NCI-H345 treated with DMSO at 0.1 percent for 48 hours (cell line): ENCODE measurements at regions not wholly inside any gene's neighbourhood (a gene's known extent, or its start where the extent isn't known, plus 50 kb on each side); places are given as distances from the start of the nearest gene placed in this dataset.

Experiments
- DNase-seq: peaks from one replicate; lab custom pipeline; 2025; ENCODE audit not compliant: unreplicated experiment; lab: John Stamatoyannopoulos, UW

GRCh38 chr10:62653254-62653653 is 151.3 kb upstream of the ADO start:
- no peak for DNase-seq

DNA sequence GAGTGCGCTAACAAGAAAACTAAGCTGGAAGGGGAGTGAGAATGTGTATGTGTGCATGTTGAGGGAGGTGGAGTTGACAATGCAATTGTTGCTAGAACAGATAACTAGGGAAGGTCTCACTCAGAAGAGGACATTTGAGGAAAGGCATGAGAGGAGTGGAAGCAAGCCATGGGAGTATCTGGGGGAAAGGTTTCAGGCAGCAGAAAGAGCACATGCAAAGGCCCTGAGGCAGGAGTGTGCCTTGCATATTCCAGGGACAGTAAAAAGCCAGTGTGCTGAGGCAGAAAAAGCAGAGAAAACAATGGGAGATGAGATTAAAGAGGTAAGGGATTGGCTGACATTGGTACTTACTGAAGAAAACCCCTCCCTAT is 149.6 kb upstream of the ADO start:
- DNase-seq: no peak

GRCh38 chr10:62655337-62655994 is 149.1 kb upstream of the ADO start:
- no peak for DNase-seq

DNA sequence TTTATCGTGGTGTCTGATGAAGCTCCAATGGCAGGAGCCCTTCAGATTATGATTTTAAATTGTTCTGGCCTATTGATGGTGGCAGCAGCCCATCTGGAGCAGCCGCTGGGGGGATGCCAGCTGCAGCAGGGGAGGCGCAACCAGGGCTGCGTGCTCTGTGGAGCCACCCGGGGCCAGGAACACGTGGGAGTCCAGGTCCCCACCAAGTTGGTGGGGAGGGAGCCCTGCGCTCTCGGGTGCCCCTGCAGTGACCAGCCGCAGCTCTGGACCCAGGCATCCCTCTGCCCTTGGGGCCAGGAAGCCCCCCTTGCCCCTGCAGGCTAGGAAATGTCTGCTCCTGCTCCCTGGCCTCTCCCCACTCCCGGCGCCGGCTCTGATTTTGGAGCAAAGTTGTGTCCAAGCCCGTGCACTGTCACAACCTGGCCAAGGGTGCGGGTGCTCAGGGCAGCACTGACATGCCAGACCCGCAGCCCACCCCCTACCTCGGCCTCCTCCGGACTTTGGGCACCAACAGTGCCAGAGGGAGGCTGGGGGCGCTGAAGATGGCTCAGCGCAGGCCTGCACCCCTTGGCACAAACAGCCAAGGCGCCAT is 147.2 kb upstream of the ADO start:
- DNase-seq: no peak

DNA sequence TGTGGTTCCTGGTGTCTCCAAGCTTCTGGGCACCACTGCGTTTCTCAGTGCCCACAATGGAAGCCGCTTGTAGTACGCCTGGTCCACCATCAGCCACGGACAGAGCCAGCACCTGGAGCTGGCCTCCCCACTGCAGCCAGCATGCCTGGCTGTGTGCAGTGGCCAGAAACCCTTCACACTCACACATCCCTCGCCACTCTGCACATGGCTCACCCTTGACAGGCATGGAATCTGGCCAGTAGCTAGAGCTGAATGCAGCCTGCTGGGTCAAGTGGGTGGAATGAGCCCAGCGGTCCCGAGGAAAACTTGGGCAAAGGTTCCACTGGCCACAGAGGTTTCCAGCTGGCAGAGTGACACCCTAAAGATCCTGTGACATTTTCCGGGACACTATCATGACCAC is 146.0 kb upstream of the ADO start:
- DNase-seq: no peak

- no peak for DNase-seq
These were observed 143.4 kb upstream of the ADO start for GRCh38 chr10:62661143-62661542.

DNA sequence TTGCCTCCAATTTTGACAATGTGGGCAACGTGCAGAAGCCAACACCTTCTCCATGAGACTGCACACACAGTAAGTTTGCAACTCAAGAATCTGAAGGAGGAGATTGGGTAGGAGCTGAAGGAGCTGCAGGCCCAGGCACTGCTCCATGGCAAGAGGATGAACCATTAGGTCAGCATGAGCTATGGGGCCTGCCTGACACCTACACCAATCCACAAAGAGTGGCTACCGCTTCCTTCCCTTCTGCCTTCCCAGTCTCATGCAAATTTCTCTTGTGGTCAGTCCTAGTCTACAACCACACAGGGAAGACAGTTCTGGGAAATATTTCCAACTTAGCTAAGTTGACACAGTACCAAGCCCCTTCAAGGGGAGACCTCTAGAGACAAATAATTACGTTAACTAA is 142.0 kb upstream of the ADO start:
- no peak for DNase-seq

GRCh38 chr10:62665771-62666170 is 138.7 kb upstream of the ADO start:
- no peak for DNase-seq

DNA sequence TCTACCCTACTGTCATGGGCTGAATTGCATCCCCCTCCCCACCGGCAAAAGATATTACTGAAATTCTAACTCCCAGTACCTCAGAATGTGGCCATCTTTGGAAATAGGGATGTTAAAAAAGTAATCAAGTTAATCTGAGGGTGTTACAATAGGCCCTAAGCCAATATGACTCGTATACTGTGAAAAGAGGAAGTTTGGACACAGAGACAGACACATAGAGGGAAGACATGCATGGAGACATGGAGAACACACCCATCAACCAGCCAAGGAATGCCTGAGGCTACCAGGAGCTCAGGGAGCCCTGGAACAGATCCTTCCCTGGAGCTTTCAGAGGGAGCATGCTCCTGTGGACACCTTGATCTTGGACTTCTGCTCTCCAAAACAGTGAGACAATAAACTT is 138.2 kb upstream of the ADO start:
- no peak for DNase-seq

DNA sequence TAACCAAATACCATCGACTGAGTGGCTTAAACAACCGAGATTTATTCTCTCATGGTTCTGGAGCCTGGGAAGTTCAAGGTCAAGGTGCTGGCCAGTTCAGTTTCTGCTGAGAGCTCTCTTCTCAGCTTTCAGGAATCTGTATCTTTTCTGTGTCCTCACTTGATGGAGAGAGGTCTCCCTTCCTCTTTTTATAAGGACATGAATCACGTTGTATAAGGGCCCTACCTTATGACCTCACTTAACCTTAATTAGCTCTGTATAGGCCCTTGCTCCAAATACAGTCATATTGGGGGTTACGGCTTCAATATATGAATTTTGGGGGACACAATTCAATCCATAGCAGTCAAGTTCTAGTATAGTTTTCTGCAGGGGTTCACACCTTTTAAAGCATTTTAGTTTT is 135.2 kb upstream of the ADO start:
- no peak for DNase-seq

- no peak for DNase-seq
These were observed 133.4 kb upstream of the ADO start for GRCh38 chr10:62671104-62671503.

DNA sequence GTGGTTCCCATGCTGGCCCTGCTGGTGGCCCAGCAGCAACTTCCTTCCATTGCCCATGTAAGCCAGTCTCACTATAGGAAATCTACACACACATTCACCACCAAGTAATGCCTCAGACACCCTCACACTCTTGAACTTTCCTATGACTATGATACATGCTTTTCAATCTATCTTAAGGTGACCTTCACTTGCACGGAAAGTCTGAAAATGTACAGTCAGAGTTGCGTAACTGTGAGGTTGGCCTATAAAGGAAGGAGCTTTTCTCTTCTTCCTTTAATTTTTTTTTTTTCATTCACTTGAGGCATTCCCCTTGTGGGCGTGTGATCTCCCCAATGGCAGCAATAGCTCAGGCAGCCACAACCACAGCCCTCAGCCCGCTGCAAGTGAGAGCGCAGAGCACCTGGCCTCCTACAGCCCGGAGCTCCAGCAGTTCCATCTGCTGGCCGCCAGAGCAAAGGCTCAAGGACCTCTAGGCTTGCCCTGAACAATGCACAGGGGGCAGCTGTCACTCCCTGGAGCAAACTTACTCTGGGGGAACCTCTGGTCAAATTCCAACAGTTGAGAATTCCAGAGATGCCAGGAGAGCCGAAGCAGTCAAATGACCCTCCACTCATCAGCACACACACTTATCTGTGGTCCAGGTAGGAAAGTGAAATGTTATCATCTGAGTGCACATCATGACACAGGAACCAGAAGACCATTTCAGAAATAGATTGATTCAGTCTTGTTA is 123.1 kb upstream of the ADO start:
- DNase-seq: no peak

GRCh38 chr10:62684911-62685310 is 119.6 kb upstream of the ADO start:
- DNase-seq: no peak

- DNase-seq: no peak
These were observed 117.2 kb upstream of the ADO start for GRCh38 chr10:62687230-62687748.

- DNase-seq: no peak
These were observed 115.4 kb upstream of the ADO start for GRCh38 chr10:62688971-62689700.

DNA sequence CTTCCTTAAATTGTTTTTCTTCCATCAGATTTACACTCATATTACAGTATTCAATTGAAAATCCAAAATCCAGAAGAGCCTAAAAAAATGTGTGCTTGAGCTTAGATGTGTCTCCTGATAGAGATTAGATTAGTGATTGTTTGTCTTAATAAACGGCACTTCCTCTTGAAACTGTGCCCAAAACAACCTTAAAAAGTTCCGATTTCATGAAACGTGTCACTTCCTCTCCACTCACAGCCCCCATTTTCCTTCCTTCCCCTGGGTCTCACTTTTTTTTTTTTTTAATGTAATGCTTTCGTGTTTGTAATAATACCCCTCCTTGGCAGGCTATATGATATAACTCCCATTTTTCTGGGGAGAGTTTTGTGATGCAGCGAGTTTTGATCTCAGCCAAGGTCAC is 114.8 kb upstream of the ADO start:
- DNase-seq: no peak

- no peak for DNase-seq
These were observed 113.8 kb upstream of the ADO start for GRCh38 chr10:62690703-62691102.

DNA sequence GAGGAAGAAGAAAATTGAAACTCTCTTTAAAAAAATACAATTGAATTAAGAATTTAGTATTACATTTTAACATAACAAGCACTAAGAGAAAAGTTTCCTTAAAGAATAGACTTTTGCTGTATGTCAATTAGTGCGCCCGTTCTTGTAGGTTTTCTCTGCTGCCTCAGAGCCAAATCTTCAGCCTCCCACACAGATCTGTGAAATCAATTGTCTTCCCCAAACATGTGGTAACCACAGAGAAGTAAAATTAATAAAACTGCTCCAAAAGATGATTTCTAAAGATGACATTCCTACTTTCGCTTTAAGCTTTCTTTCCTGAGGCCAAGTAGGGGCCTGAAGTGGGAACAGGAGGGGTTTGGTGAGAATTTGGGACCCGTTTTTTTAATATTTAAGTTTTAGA is 113.2 kb upstream of the ADO start:
- no peak for DNase-seq

DNA sequence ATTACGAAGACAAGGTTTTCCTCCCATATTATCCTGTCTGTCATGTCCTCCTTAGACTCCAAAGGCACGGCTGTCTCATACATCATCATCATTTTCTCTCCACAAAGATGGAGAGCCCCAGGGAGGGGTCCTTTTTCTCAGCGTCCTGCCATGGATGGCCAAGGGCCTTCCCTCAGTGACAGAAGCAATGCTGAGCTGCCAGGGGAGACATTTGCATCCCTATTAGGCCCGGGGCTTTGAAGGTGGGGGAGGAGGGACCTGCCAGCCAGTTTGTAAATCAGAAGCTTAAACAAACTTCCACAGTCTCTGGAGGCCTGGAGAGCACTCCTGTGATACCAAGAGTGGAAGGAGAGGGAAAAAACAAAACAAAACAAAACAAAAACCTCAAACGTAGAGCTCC is 112.4 kb upstream of the ADO start:
- no peak for DNase-seq

- DNase-seq: no peak
These were observed 111.2 kb upstream of the ADO start for GRCh38 chr10:62693306-62693705.

GRCh38 chr10:62694537-62695126 is 109.9 kb upstream of the ADO start:
- DNase-seq: no peak
